GM12878 (cell line): ENCODE measurements at regions not wholly inside any gene's neighbourhood (a gene's known extent, or its start where the extent isn't known, plus 50 kb on each side); places are given as distances from the start of the nearest gene placed in this dataset.

Source experiments
- ATAC-seq: fragments of 200-7000 bp; cut with Tn5 transposase; 3 replicates; pipeline ENCODE4 v1.9.1; 2020; ENCODE audit warnings: mild to moderate bottlenecking, moderate library complexity
- BruUV-seq: library from RNA; stranded (reverse); fragments of 400-500 nt; replicated peaks from 2 replicates; lab custom pipeline; 2021; lab: Mats Ljungman, UMichigan
- CTCF ChIA-PET: fragments of 300-600 bp; sonication (Branson Sonifier 250); formaldehyde crosslinking; extraction: SDS; loops from one replicate; lab custom pipeline; 2021; ENCODE audit warnings: inconsistent platforms; lab: Yijun Ruan, JAX
- POLR2A ChIA-PET: fragments of 350-600 bp; formaldehyde crosslinking; extraction: SDS; loops from one replicate; lab custom pipeline; 2021; ENCODE audit warnings: inconsistent platforms; lab: Charles Lee
- RAD21 ChIA-PET: fragments of 300-600 bp; sonication (Branson Sonifier 250); formaldehyde crosslinking; loops from one replicate; lab custom pipeline; 2023; ENCODE audit warnings: antibody characterized with exemption; ENCODE audit not compliant: unreplicated experiment; lab: Charles Lee
- SMC1A ChIA-PET: fragments of 300-600 bp; sonication (Branson Sonifier 250); formaldehyde crosslinking; loops from one replicate; lab custom pipeline; 2023; ENCODE audit not compliant: unreplicated experiment, uncharacterized antibody; lab: Charles Lee
- DNase-seq: peaks from one replicate; pipeline ENCODE4 v3.0.0-alpha.2; 2011; ENCODE audit warnings: low read depth, low spot score
- FAIRE-seq: peaks from 3 replicates; lab custom pipeline; 2011; peaks lifted over from hg19 to GRCh38; lab: Jason Lieb, UNC
- H2AFZ ChIP-seq: 2 replicates; pipeline ENCODE4 v1.6.0; 2011; ENCODE audit warnings: low read depth, low read length, control low read depth; ENCODE audit not compliant: control insufficient read depth
- H3K27ac ChIP-seq: 2 replicates; pipeline ENCODE4 v1.5.1; 2011; ENCODE audit warnings: control low read depth; ENCODE audit not compliant: control insufficient read depth, insufficient read depth
- H3K27me3 ChIP-seq, 2 experiments: replicated peaks in 1 of 2; 2 replicates each; pipeline versions ENCODE4 v1.6.0 to v1.6.1; 2011; ENCODE audit warnings: low read length in 1 of 2; ENCODE audit not compliant: control insufficient read depth in 2 of 2, insufficient read depth in 2 of 2
- H3K36me3 ChIP-seq, 2 experiments: 2 replicates each; pipeline ENCODE4 v1.5.1; 2011; ENCODE audit warnings: low read length in 1 of 2; ENCODE audit not compliant: control insufficient read depth in 2 of 2, insufficient read depth in 2 of 2
- H3K4me1 ChIP-seq: 2 replicates; pipeline ENCODE4 v1.6.1; 2011; ENCODE audit warnings: mild to moderate bottlenecking, low read length, moderate library complexity, mixed read lengths; ENCODE audit not compliant: control insufficient read depth, insufficient read depth
- H3K4me2 ChIP-seq: 2 replicates; pipeline ENCODE4 v1.6.0; 2011; ENCODE audit warnings: control low read depth; ENCODE audit not compliant: control insufficient read depth, insufficient read depth
- H3K4me3 ChIP-seq: fragments of 200-600 bp; sonication (generic); 2 replicates; pipeline ENCODE4 v1.5.1; 2016
- H3K79me2 ChIP-seq: 2 replicates; pipeline ENCODE4 v1.6.0; 2011; ENCODE audit warnings: low read length; ENCODE audit not compliant: control insufficient read depth, insufficient read depth
- H3K9ac ChIP-seq: 2 replicates; pipeline ENCODE4 v1.8.0; 2011; ENCODE audit warnings: low read length, control low read depth, mixed read lengths; ENCODE audit not compliant: control insufficient read depth, insufficient read depth
- H3K9me3 ChIP-seq: replicated peaks from 3 replicates; pipeline ENCODE4 v1.5.1; 2011; ENCODE audit warnings: mild to moderate bottlenecking, low read length; ENCODE audit not compliant: control insufficient read depth, insufficient read depth
- H4K20me1 ChIP-seq: 2 replicates; pipeline ENCODE4 v1.6.0; 2011; ENCODE audit not compliant: control insufficient read depth, insufficient read depth
- BRCA1 ChIP-seq: IDR thresholded peaks from 2 replicates; pipeline ENCODE4 v1.6.1; 2011; ENCODE audit warnings: low read depth, low read length, improper control_type of control experiment
- FOXM1 ChIP-seq: IDR thresholded peaks from 2 replicates; pipeline ENCODE4 v1.6.1; 2012; ENCODE audit warnings: low read depth, mild to moderate bottlenecking, inconsistent platforms, low read length, moderate library complexity
- HDAC2 ChIP-seq: fragments of 200-600 bp; sonication (generic); IDR thresholded peaks from 2 replicates; pipeline ENCODE4 v1.6.1; 2017
- MYB ChIP-seq: fragments of 150-350 bp; IDR thresholded peaks from 2 replicates; pipeline ENCODE4 v1.6.1; 2014; ENCODE audit warnings: mild to moderate bottlenecking, low read depth, low read length, borderline replicate concordance
- MYC ChIP-seq: IDR thresholded peaks from 2 replicates; pipeline ENCODE4 v1.6.1; 2011; ENCODE audit warnings: mild to moderate bottlenecking, low read length, moderate library complexity, inconsistent platforms; ENCODE audit not compliant: insufficient read depth, insufficient replicate concordance, insufficient read length, severe bottlenecking
- RCOR1 ChIP-seq: conservative IDR thresholded peaks from 2 replicates; pipeline ENCODE4 v1.6.1; 2012; ENCODE audit warnings: low read depth, low read length, improper control_type of control experiment
- RUNX3 ChIP-seq: IDR thresholded peaks from 2 replicates; pipeline ENCODE4 v1.6.1; 2012; ENCODE audit warnings: low read length, inconsistent platforms
- SMC3 ChIP-seq: IDR thresholded peaks from 2 replicates; pipeline ENCODE4 v1.6.1; 2011; ENCODE audit warnings: low read length, improper control_type of control experiment, borderline replicate concordance
- WGBS: methylation state at CpG from one replicate; pipeline ENCODE4 v1.1.6; 2016; ENCODE audit warnings: low lambda C conversion rate; ENCODE audit not compliant: insufficient replicate concordance, insufficient coverage; ENCODE audit errors: missing lambda C conversion rate; 5-methylcytosine and 5-hydroxymethylcytosine counted together
- in situ Hi-C: fragments of 300-500 bp; cut with MboI; formaldehyde crosslinking; loops from 9 replicates; pipeline ENCODE4 v1.14.3; 2018; ENCODE audit warnings: mixed read lengths
- intact Hi-C: fragments of 100-400 bp; cut with micrococcal nuclease; formaldehyde crosslinking; loops from one replicate; pipeline ENCODE4 v1.14.2; 2022; ENCODE audit not compliant: unreplicated experiment
- TF ChIP-seq, protein P1 (sequence below): IDR thresholded peaks from 2 replicates; pipeline ENCODE4 v1.6.1; 2012; ENCODE audit warnings: improper control_type of control experiment, low read depth, low read length; ENCODE audit not compliant: insufficient replicate concordance
- TF ChIP-seq, protein P2 (sequence below): fragments of 450-650 bp; IDR thresholded peaks from 2 replicates; pipeline ENCODE4 v1.6.1; 2017; ENCODE audit warnings: low read depth, mild to moderate bottlenecking, moderate library complexity
- TF ChIP-seq, protein P3 (sequence below): IDR thresholded peaks from 2 replicates; pipeline ENCODE4 v1.6.1; 2012; ENCODE audit warnings: low read depth, low read length, improper control_type of control experiment

DNA sequence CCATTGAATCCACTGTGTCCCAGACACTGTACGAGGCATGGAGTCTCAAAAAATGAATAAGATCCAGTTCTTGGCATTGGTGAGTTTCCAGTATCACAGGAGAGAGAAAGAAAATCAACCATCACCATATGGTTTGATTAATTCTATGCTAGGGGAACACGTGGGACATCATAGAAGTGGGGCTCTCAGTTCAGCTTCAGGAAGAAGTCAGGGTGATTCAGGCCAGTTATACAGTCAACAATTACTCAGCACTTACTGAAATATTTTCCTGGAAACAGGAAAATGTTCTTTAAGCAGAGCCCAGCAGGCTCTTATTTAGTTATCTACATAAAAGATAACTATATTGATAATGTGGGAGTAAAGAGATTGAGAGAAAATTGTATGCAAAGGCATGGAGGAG lies 407.2 kb downstream of the NOVA1 start:
- BruUV-seq: no TSS peak
- H3K27ac ChIP-seq: no peak overlapping the region
- DNase-seq (no peak), ATAC-seq (no peak)
- no peak overlapping the region for H3K4me2 ChIP-seq
- in situ Hi-C loops: no loop called here
- RAD21 ChIA-PET: no interaction called here
- H3K36me3 ChIP-seq: no peaks in the 10 kb centered on the region
- no peaks in the 10 kb centered on the region for H3K9me3 ChIP-seq
- SMC1A ChIA-PET: no interaction called here
- no peak overlapping the region for H3K9ac ChIP-seq
- POLR2A ChIA-PET: no interaction called here
- no peaks in the 10 kb centered on the region for H4K20me1 ChIP-seq
- no peaks in the 10 kb centered on the region for H3K27me3 ChIP-seq
- no peaks in the 10 kb centered on the region for H3K79me2 ChIP-seq
- no peak overlapping the region for H2AFZ ChIP-seq
- intact Hi-C loops: no loop called here
- CTCF ChIA-PET: no interaction called here
- no peak for TF ChIP-seq FOXM1
- TF ChIP-seq, all 136 proteins: peak for 0
- WGBS: 0% methylated on average over 2 of the region's 2 CpGs
- Histone ChIP-seq H3K4me3 (no peak overlapping the region), H3K4me1 (no peaks in the 10 kb centered on the region)
- no peak for FAIRE-seq

DNA sequence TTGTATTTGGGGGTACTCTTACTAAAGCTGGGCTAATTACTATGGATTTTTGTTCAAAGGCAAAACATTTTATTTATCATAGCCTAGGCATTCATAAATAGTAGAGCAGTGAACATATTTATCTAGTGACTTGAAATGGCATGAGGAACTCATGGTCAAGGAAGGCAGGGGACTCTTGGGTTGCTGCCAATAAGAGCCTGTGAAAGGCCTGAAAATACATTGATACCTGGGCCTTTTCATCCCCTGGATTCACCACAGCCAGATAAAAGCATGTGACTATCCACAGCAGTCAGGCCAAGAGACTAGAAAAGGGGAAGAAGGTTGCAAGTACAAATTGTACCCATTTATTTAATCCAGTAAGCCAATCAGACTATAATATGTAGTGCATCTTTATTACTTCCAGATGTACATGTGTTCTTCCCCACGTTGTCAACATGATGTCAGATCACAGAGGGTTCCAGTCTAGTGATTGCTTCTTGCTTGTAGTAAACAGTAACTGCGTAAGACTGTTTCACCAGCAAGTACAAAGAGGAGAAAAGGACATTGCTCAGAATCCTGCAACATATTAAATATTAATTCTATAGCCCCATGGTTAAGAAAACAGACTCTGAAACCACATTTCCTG lies 409.7 kb downstream of the NOVA1 start:
- Histone ChIP-seq H3K36me3 (no peaks in the 10 kb centered on the region), H3K4me2 (no peak overlapping the region), H3K9me3 (no peaks in the 10 kb centered on the region), H4K20me1 (no peaks in the 10 kb centered on the region), H2AFZ (no peak overlapping the region), H3K4me1 (no peaks in the 10 kb centered on the region), H3K79me2 (no peaks in the 10 kb centered on the region), H3K9ac (no peak overlapping the region), H3K27ac (no peak overlapping the region), H3K27me3 (no peaks in the 10 kb centered on the region), H3K4me3 (no peak overlapping the region)
- RAD21 ChIA-PET: no interaction called here
- CTCF ChIA-PET: no interaction called here
- 33% methylated on average over 2 of the region's 2 CpGs for WGBS
- FAIRE-seq (no peak), DNase-seq (no peak), ATAC-seq (no peak)
- in situ Hi-C loops: no loop called here
- no TSS peak for BruUV-seq
- intact Hi-C loops: no loop called here
- SMC1A ChIA-PET: no interaction called here
- POLR2A ChIA-PET: no interaction called here
- TF ChIP-seq HDAC2: no peak
- TF ChIP-seq BRCA1: no peak
- TF ChIP-seq, protein P1, sequence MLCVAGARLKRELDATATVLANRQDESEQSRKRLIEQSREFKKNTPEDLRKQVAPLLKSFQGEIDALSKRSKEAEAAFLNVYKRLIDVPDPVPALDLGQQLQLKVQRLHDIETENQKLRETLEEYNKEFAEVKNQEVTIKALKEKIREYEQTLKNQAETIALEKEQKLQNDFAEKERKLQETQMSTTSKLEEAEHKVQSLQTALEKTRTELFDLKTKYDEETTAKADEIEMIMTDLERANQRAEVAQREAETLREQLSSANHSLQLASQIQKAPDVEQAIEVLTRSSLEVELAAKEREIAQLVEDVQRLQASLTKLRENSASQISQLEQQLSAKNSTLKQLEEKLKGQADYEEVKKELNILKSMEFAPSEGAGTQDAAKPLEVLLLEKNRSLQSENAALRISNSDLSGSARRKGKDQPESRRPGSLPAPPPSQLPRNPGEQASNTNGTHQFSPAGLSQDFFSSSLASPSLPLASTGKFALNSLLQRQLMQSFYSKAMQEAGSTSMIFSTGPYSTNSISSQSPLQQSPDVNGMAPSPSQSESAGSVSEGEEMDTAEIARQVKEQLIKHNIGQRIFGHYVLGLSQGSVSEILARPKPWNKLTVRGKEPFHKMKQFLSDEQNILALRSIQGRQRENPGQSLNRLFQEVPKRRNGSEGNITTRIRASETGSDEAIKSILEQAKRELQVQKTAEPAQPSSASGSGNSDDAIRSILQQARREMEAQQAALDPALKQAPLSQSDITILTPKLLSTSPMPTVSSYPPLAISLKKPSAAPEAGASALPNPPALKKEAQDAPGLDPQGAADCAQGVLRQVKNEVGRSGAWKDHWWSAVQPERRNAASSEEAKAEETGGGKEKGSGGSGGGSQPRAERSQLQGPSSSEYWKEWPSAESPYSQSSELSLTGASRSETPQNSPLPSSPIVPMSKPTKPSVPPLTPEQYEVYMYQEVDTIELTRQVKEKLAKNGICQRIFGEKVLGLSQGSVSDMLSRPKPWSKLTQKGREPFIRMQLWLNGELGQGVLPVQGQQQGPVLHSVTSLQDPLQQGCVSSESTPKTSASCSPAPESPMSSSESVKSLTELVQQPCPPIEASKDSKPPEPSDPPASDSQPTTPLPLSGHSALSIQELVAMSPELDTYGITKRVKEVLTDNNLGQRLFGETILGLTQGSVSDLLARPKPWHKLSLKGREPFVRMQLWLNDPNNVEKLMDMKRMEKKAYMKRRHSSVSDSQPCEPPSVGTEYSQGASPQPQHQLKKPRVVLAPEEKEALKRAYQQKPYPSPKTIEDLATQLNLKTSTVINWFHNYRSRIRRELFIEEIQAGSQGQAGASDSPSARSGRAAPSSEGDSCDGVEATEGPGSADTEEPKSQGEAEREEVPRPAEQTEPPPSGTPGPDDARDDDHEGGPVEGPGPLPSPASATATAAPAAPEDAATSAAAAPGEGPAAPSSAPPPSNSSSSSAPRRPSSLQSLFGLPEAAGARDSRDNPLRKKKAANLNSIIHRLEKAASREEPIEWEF: no peak
- no peak for TF ChIP-seq MYB
- no peak for TF ChIP-seq MYC
- no peak for TF ChIP-seq RUNX3
- TF ChIP-seq, protein P2, sequence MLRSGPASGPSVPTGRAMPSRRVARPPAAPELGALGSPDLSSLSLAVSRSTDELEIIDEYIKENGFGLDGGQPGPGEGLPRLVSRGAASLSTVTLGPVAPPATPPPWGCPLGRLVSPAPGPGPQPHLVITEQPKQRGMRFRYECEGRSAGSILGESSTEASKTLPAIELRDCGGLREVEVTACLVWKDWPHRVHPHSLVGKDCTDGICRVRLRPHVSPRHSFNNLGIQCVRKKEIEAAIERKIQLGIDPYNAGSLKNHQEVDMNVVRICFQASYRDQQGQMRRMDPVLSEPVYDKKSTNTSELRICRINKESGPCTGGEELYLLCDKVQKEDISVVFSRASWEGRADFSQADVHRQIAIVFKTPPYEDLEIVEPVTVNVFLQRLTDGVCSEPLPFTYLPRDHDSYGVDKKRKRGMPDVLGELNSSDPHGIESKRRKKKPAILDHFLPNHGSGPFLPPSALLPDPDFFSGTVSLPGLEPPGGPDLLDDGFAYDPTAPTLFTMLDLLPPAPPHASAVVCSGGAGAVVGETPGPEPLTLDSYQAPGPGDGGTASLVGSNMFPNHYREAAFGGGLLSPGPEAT: no peak
- TF ChIP-seq, protein P3, sequence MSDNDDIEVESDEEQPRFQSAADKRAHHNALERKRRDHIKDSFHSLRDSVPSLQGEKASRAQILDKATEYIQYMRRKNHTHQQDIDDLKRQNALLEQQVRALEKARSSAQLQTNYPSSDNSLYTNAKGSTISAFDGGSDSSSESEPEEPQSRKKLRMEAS: no peak
- no peak for TF ChIP-seq RCOR1
- TF ChIP-seq SMC3: no peak
